GM18858 (cell line): ENCODE measurements at regions not wholly inside any gene's neighbourhood (a gene's known extent, or its start where the extent isn't known, plus 50 kb on each side); places are given as distances from the start of the nearest gene placed in this dataset.

ENCODE experiments used
- ATAC-seq: cut with Tn5 transposase; IDR thresholded peaks from one replicate; pipeline ENCODE4 v1.9.1; 2021; ENCODE audit not compliant: unreplicated experiment

DNA sequence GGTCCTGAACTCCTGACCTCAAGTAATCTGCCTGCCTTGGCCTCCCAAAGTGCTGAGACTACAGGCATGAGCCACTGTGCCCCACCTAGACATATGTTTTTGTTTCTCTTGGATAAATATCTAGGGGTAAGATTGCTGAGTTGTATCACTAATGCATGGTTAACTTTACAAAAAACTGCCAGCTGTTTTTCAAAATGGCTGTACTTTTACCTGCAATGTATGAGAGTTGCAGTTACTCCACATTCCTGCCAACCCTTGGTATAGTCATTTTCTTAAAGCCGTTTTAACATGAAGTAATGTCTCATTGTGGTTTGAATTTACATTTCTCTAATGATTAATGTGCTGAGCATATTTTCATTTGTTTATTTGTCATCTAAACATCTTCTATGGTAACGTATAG, 289.7 kb downstream of the UTRN start:
- no peak for ATAC-seq

DNA sequence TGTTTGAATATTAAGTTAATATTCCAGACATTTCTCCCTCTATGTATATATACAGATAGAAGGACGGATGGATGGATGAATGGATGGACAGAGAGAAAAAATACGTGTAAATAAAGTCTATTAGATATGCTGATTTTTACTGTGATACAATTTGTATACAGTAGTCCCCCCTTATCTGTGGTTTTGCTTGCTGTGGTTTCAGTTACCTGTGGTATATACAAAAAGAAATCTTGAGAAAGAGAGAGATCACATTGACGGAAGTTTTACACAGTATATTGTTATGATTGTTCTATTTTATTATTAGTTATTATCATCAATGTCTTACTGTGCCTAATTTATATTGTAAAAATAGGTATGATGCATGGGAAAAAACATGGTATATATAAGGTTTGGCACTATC, 290.2 kb downstream of the UTRN start:
- no peak for ATAC-seq

DNA sequence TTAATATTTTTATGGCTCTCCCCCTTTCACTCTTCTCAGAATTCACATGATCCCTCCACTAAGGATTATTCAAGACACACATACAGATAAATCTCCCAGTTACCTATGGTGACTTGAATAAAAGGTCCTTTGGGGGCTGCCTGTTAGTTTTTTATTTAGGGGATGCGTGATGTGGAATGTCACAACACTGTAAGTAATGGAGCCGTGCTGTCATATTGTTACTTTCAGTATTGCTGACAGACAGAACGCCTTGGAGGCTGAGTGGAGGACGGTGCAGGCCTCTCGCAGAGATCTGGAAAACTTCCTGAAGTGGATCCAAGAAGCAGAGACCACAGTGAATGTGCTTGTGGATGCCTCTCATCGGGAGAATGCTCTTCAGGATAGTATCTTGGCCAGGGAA, 291.7 kb downstream of the UTRN start:
- ATAC-seq: no peak

DNA sequence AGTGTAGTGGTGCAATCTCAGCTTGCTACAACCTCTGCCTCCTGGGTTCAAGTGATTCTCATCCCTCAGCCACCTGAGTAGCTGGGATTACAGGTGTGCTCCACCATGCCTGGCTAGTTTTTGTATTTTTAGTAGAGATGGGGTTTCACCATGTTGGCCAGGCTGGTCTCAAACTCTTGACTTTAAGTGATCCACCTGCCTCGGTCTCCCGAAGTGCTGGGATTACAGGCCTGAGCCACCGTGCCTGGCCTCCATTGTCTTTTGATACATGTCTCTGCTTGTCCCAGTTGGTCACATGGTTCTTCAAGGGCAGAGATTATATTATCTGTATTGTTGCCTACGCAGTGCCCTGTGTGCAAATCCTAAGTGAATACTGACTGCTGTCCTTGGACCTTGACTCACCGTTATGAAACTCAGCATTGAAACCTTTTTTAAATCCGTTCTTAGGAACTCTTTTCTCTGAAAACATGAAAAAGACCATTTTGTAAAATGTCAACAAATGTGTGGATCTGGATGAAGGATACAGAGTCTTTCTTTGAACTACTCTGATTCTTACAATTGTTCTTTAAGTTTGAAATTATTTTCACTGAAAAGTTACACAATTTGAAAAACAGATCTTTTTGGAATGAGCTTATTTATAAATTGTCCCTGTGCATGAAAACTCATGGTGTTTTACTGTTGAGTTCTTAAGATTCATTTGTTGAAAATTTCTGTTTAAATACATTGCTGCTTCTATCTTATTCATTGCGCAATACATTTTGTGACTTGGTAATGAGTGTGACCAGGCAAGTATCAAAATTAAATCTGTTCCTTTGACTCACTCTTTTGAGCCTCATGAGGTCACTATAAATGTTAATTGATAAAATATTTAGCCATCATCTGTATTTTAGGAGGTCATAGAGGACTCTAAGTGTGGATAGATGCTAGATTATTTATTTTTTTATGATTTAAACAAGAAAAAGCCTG, 293.5 kb downstream of the UTRN start:
- no peak for ATAC-seq

DNA sequence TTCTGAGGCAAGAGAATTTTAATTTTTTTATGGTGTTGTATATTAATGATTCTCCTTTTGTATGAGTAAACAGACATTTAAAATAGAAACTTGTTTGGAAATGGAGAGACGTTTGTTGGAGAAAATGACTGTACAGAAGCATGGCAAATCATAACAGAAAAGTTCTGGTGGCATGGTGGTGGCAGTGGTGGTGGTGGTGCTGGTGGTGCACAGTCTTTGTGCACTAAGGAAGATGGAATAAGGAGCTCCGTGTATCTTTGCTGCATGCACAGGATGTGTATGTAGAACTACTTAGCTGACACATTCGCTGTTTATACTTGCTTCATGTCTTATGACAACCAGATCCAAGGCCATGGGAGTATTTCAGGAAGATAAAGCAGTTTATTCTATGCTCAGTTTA, 294.9 kb downstream of the UTRN start:
- no peak for ATAC-seq

DNA sequence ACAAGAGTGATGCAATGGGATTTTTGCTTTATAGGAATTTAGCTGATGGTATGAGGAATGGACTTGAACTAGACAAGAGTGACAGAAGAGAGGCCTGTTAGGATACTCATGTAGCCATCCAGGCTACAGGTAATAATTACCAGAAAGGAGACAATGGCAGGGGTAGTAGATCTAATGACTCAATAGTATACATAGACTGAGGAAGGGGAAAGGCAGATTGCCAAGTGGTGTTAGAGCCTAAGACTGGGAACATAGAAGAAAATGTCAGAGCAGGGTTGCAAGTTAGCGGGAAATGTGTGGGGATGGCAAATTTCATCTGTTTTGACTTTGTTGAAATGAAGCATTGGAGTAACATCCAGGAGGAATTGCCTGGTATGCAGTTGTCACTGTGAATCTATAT, 295.6 kb downstream of the UTRN start:
- ATAC-seq: no peak

DNA sequence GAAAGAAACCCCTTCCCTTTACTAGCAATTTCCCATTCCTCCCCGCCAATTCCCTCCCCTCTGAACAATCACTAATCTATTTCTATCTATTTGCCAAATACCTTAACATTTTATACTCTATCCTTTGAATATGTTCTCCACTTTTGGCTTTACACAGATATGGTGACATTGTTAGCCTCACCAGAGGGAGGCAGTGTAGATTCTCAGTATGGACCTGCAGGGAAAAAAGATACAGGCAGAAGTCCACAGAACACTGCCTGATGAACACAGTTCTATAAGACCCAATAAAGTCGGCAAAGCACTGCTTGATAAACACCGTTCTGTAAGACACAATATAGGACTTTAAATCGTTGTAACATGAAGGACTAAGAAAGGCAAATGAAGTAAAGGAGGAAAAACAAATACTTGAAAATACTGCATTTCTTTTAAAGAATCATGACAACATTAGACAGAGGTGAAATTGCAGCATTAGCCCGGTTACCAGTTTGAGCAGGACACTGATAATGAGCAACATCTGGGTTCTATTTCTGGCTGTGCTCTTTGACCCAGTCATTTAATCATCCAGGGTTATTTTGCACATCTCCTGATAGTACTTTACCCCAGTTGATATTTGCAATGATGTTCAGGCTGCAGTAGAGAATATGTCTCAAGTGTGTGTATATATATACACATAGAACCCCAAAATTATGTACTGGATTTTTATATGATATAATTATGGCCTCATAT, 296.8 kb downstream of the UTRN start:
- ATAC-seq: no peak

DNA sequence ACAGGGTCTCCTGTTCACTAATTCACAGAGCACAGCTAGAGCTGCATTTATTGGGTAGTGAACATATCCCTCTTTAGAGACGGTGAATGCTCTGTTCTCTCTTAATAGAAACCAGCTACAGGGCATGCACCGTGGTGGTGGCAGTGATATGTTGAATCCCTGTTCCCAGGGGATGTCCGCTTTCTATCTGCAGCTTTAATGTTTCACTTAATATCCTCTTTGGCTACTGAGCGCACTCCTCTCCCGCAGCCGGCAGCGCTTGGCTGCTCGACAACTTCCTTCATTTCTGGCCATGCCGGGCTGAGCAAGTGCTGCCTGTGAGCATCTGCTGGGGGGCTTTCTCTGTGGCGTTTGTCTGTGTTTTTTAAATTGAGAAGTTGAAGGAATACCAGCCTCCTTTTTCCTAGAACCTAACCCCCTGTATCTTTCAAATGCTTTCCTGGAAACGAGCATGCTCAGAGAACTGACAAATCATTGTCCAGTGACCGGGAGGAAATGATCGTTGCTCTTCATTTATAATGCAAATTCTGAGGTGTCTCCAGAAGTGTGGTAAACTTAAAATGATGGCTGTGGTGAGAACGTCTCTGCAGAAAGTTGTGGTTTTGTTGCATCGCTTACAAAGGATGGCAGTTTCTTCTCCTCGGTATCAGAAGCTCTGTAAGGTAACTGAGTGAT, 297.9 kb downstream of the UTRN start:
- ATAC-seq: peak; percentile 94

DNA sequence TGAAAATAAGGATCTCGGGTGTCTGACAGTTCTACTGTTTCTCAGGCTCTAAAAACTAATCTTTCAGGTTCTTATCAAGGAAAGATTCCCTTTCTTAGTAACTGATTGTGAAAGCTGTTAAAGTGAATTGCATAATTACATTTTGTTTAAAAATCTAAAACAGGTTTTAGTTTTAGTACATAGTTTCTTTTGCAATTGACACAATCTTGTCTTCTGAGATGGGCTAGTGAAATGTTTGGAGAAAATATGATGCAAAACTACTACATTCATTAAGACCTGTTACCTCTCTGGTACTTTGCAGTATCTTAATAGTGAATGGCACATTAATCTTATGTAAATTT, 298.4 kb downstream of the UTRN start:
- peak; percentile 2 for ATAC-seq

DNA sequence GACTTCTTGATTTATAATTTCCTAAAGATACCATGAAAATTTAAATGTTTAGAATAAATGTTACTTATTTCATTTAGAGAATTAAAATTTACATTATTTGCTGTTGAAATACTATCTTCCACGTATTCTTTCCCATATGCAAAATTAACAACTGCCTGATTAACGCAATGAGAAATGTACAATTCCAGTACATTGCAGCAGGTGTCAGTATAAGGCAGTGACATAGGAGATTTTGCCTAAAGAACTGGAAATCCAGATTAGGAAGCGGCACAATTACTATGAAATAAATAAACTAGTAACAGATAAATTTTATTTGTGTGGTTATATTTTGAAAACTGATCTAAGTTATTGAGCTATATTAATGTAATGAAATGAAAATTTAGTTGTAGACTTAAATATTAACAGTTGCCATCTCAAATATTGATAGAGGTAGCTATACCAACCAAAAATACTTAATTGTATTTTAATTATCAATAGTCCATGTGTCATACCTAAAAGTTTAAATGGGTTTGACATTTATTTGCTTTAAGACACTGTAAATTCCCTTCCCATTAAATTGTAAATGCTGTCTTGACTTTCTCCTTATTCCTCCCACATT, 300.2 kb downstream of the UTRN start:
- no peak for ATAC-seq

DNA sequence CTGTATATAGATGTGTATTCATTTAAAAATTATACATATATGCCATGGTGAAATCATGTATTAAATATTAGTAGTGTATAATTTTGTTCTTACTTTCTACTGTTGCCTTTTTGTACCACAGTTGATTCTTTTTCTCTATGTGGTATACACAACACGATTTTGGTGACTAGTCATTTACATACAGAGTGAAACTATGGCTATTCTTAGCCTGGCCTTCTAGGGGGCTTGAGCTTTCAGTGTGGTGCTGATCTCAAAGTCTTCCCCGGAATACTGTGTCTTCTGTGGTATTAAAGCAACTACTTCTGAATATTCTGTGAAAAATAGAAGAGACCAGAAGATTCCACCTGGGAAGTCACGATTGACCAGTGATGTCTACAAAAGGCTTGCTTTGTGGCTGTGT, 301.9 kb downstream of the UTRN start:
- ATAC-seq: no peak

DNA sequence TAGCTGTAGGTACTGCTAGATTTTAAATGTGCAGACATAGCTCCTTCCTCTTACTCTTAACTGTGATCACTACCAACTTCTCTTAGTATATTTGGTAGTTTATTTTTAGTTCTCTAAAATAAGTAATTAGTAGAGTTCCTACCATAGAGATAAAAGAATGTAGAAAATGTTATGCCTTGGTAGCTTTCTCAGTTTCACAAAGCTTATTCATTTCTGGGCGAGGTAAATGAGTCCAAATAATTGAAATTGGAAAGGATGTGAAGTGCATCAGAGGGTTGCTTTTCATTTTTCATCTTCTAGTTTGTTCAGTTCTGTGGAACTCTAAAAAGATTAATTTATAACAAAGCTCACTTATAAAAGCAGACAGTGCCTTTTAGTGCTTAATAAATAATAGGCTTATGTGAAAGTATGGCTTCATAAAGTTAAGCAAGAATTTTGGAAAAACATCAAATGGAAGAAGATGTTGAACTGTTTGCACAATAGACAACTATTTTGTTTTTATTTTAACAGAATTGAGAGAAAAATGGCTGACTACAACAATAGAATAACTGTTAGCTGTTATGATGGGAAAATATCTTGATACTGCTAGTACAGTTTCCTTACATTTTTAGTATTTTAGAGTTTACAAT, 303.7 kb downstream of the UTRN start:
- peak; percentile 85 for ATAC-seq

DNA sequence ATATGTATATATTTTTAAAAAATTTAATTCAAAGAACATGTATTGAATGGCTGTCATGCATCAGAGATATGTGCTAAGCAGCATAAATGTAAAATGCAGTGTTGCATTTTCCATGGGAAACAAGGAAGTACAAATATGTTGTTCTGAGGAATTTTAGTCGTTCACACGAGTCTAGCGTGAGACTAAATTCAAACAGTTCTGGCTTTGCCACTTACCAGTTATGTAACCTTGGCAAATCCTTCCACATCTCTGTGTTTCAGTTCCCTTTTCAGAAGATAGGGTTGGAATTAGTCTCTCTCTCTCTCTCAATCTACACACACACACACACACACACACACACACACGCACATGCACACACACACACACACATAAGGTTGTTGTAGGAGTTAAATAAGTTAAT, 305.4 kb downstream of the UTRN start:
- no peak for ATAC-seq

DNA sequence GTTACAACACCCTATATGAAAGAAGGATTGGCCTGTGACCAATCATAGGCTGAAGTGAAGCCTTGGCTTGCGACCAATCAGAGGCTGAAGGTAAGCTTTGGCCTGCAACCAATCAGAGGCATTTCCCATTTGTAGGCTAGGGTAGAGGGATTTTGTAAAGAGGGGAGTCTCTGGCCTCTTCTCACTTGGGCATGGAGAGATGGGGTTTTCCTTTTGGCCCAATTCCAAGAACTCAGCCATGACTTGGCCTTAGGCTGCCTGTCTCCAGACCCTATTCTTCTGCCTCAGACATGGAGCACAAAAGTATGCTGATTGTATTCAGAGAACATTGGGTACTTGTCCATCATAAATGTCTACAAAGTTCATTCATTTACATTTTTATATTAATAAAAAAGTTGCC, 308.3 kb downstream of the UTRN start:
- ATAC-seq: no peak

DNA sequence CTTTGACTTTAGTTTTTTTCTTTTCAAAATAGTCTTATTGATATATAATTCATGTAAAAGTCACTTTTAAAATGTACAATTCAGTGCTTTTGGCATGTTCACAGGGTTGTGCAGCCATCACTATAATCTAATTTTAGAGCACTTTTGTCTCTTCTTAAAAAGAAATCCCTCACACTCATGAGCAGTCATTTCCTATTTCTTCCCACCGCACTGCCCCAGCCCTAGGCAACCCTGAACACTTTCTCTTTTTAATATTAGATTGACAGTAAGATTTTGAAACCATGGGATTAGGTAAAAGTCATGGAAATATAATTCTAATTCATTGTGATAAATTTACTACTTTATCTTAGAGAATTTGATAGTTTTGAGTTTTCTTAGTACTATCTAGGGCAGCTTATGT, 309.4 kb downstream of the UTRN start:
- no peak for ATAC-seq

DNA sequence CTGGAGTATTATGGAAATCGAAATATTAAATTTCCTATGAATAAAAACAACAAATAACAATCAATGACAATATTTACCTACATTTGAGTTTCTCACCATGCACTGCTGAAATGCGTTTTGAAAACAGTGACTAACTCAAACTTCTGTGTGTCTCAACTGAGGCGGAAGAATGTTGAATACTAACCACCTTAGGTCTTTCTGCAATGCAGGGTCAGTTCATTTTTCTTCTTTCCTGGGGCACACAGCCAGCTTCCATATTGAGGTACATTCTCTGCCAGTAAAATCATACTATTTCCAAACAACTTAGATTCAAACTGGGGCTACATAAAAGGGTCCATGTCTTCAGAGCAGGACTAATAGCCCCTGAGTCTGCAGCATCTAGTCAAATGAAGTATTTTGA, 310.1 kb downstream of the UTRN start:
- ATAC-seq: no peak

DNA sequence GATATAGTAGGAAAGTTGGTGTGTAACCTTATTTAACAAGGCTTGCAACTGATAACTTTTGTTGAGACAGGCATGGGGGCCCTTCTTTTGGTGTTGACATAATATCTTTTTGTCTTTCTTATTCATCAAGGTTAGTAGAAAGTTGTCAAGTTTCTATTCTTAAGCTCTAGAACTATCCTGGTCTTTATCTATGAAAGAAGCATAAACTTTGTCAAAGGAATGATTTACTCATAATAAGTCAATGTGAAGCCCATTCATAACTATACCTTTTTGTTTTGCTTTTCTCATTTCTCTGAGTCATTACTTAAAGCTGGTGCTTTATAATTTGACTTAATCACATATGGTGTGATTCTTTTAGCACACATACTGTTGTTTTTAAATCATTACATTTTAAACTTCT, 312.4 kb downstream of the UTRN start:
- ATAC-seq: no peak

DNA sequence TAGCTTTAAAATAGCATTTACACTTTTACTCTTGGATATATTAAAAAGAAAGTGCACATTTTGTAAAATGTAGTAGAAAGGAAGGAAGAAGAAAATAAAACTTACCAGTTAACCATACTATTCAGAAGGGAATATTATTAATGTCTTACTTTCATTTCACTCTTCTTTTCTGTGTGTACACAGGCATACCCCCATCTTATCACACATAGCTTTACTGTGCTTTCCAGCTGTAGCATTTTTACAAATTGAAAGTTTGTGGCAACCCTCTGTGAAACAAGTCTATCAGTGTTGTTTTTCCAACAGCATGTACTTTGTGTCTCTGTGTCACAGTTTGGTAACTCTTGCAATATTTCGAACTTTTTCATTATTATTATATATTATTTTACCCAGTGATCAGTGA, 314.5 kb downstream of the UTRN start:
- no peak for ATAC-seq

DNA sequence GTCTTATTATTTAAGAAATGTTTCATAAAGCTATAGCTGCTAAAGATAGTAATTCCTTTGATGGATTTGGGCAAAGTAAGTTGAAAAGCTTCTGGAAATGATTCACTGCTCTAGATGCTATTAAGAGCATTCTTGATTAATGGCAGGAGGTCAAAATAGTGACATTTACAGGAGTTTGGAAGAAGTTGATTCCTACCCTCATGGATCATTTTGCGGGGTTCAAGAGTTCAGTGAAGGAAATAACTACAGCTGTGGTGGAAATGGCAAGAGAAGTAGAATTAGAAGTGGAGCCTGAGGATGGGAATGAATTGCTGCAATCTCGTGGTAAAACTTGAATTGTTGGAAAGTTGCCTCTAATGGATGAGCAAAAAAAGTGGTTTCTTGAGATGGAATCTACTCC, 316.1 kb downstream of the UTRN start:
- no peak for ATAC-seq

DNA sequence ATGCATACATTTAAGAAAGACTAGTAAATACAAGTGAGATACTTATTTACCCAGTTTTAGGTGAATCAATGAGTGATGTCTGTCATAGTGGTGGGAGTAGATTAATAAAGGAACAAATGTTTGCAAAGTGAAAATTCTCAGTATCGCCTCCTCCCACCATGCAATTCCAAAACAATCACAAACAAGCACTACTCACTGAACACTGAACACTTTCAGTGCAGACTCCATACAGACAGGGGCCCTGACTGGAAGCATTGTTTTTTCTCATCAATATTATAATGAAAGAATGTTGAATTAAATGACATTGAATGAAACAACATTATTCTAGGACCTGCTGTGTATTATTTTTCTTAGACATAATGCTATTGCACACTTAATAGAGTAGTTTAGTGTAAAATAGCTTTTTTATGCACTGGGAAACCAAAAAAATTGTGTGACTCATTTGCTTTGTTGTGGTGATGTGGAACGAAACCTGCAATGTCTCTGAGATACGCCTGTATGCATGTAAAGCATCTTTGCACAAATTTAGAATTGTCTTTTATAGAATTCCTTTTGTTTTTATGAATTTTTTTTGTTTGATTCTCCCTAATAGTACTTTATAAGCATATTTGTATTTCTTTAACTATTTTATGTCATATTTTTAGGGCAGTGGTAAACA, 317.5 kb downstream of the UTRN start:
- ATAC-seq: no peak

DNA sequence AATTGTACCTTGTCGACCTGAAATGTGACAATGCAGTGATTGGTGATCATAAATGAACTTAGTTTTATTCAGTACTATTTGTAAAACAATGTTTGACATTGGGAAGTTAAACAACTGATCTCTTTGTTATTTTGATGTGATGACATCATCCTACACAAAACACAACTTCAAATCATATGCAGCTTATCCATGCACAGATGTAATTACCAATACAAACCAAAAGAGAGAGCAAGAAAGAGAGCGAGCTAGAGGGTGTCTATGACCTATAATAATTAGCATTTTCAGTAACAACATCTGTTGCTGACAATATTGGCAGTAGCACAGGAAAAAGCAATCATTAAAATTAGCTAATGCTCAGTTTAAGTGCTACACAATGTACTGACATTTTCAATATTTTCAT, 320.9 kb downstream of the UTRN start:
- no peak for ATAC-seq
